HG02840 (cell line): ENCODE measurements at regions not wholly inside any gene's neighbourhood (a gene's known extent, or its start where the extent isn't known, plus 50 kb on each side); places are given as distances from the start of the nearest gene placed in this dataset.

Experiments
- ATAC-seq: cut with Tn5 transposase; IDR thresholded peaks from one replicate; pipeline ENCODE4 v1.9.1; 2021; ENCODE audit warnings: mild to moderate bottlenecking, moderate library complexity, moderate number of reproducible peaks; ENCODE audit not compliant: unreplicated experiment, low FRiP score

- ATAC-seq = no peak
Observed at GRCh38 chr10:111953949-111954348, 229.6 kb downstream of the GPAM start.

- no peak for ATAC-seq
Observed at GRCh38 chr10:111954386-111954785, 229.2 kb downstream of the GPAM start.

GRCh38 chr10:111956841-111957240 is 226.7 kb downstream of the GPAM start:
- no peak for ATAC-seq

GRCh38 chr10:111962951-111963350 is 220.6 kb downstream of the GPAM start:
- no peak for ATAC-seq

- no peak for ATAC-seq
Observed at GRCh38 chr10:111967116-111967515, 216.4 kb downstream of the GPAM start.

GRCh38 chr10:111967547-111967946 is 216.0 kb downstream of the GPAM start:
- no peak for ATAC-seq

- ATAC-seq = no peak
Observed at GRCh38 chr10:111968647-111969046, 214.9 kb downstream of the GPAM start.

- ATAC-seq = no peak
Observed at GRCh38 chr10:111970111-111970510, 213.5 kb downstream of the GPAM start.

- ATAC-seq = no peak
Observed at GRCh38 chr10:111972109-111972508, 211.5 kb downstream of the GPAM start.

GRCh38 chr10:111973306-111973705 is 210.3 kb downstream of the GPAM start:
- ATAC-seq = no peak

- no peak for ATAC-seq
Observed at GRCh38 chr10:111973826-111974225, 209.7 kb downstream of the GPAM start.

- ATAC-seq = no peak
Observed at GRCh38 chr10:111974325-111974724, 209.2 kb downstream of the GPAM start.

GRCh38 chr10:111976557-111976956 is 207.0 kb downstream of the GPAM start:
- no peak for ATAC-seq

GRCh38 chr10:111984057-111984456 is 199.5 kb downstream of the GPAM start:
- no peak for ATAC-seq

- ATAC-seq = no peak
Observed at GRCh38 chr10:111986079-111986478, 197.5 kb downstream of the GPAM start.

- no peak for ATAC-seq
Observed at GRCh38 chr10:111988646-111989045, 194.9 kb downstream of the GPAM start.

- ATAC-seq = no peak
Observed at GRCh38 chr10:111989136-111989911, 194.2 kb downstream of the GPAM start.

- no peak for ATAC-seq
Observed at GRCh38 chr10:111990734-111991133, 192.8 kb downstream of the GPAM start.

- no peak for ATAC-seq
Observed at GRCh38 chr10:111993321-111993720, 190.2 kb downstream of the GPAM start.

- no peak for ATAC-seq
Observed at GRCh38 chr10:111993872-111994426, 189.6 kb downstream of the GPAM start.

- peak; percentile 97 for ATAC-seq
Observed at GRCh38 chr10:111996103-111996502, 187.5 kb downstream of the GPAM start.

- ATAC-seq = no peak
Observed at GRCh38 chr10:111998728-111999127, 184.8 kb downstream of the GPAM start.
